ENCODE measurements at regions not wholly inside any gene's neighbourhood (a gene's known extent, or its start where the extent isn't known, plus 50 kb on each side); places are given as distances from the start of the nearest gene placed in this dataset.
"Not testable (repeated sequence)": the region's sequence is repeated elsewhere in the genome, so short reads cannot be mapped to it uniquely, and the experiment has no call there.

- H3K27ac ChIP-seq (ENCODE audit: low read length, poor library complexity, severe bottlenecking), result no peak overlapping the region
- no peak overlapping the region for H2BK5ac ChIP-seq (ENCODE audit: low read depth, low read length, poor library complexity, severe bottlenecking)
- H3K9me3 ChIP-seq (ENCODE audit: control insufficient read depth, low read length), result peaks cover 1% of the 10 kb centered on the region
- H2AFZ ChIP-seq (ENCODE audit: low read depth, low read length), result no peak overlapping the region
- no peak overlapping the region for H3K9ac ChIP-seq (ENCODE audit: low read length)
- no peak overlapping the region for H2AK5ac ChIP-seq (ENCODE audit: low read length, severe bottlenecking)
- H2BK12ac ChIP-seq (ENCODE audit: low read length in 2 of 2), result no peak overlapping the region
- H3K4me1 ChIP-seq (ENCODE audit: control insufficient read depth, insufficient read depth, low read depth, low read length), result peaks cover 4% of the 10 kb centered on the region
- no peak overlapping the region for H2BK120ac ChIP-seq (ENCODE audit: low read depth, low read length)
- H3K18ac ChIP-seq (ENCODE audit: low read depth in 1 of 2, low read length in 2 of 2), result no peak overlapping the region
- 93% methylated on average over 19 of the region's 22 CpGs for WGBS
- H3K36me3 ChIP-seq (ENCODE audit: control insufficient read depth in 1 of 2, insufficient read depth in 2 of 2, low read depth in 1 of 2, low read length in 2 of 2), result no peaks in the 10 kb centered on the region
- H4K8ac ChIP-seq (ENCODE audit: low read length), result no peak overlapping the region
- no peak overlapping the region for H3K4me3 ChIP-seq (ENCODE audit: insufficient read depth in 1 of 2, low read depth in 1 of 2, low read length in 2 of 2)
- H3K14ac ChIP-seq (ENCODE audit: low read length in 2 of 2), result peak overlapping the region in 1 of 2 experiments; percentile 38
- no peak overlapping the region for H3K4me2 ChIP-seq (ENCODE audit: low read length, poor library complexity, severe bottlenecking)
- H3K23ac ChIP-seq (ENCODE audit: low read length in 2 of 2), result no peak overlapping the region
- no peak overlapping the region for H3K4ac ChIP-seq (ENCODE audit: low read depth in 1 of 2, low read length in 2 of 2)
- DNase-seq, result no peak
- H3K27me3 ChIP-seq (ENCODE audit: control insufficient read depth in 1 of 2, insufficient read depth in 1 of 2, low read length in 2 of 2), result peaks cover 15 to 59% of the 10 kb centered on the region in 2 experiments
- H3K79me1 ChIP-seq (replicated peaks; ENCODE audit: low read length, poor library complexity, severe bottlenecking), result no peaks in the 10 kb centered on the region
- H4K91ac ChIP-seq (ENCODE audit: low read length), result no peak overlapping the region
- no peak overlapping the region for H2BK15ac ChIP-seq (ENCODE audit: low read depth, poor library complexity, severe bottlenecking)
These were observed 155.1 kb downstream of the C16orf95 start for GRCh38 chr16:87161822-87162676.

- not testable (repeated sequence) for H2AK5ac ChIP-seq (ENCODE audit: low read length, severe bottlenecking); H2BK12ac ChIP-seq (ENCODE audit: low read length in 2 of 2); H3K14ac ChIP-seq (ENCODE audit: low read length in 2 of 2); H3K9me3 ChIP-seq (ENCODE audit: control insufficient read depth, low read length); DNase-seq; H3K18ac ChIP-seq (ENCODE audit: low read depth in 1 of 2, low read length in 2 of 2); H3K27ac ChIP-seq (ENCODE audit: low read length, poor library complexity, severe bottlenecking); H2BK15ac ChIP-seq (ENCODE audit: low read depth, poor library complexity, severe bottlenecking); H3K79me1 ChIP-seq (replicated peaks; ENCODE audit: low read length, poor library complexity, severe bottlenecking); H2AFZ ChIP-seq (ENCODE audit: low read depth, low read length); H3K4ac ChIP-seq (ENCODE audit: low read depth in 1 of 2, low read length in 2 of 2); H3K23ac ChIP-seq (ENCODE audit: low read length in 2 of 2); H3K4me2 ChIP-seq (ENCODE audit: low read length, poor library complexity, severe bottlenecking); H3K36me3 ChIP-seq (ENCODE audit: control insufficient read depth in 1 of 2, insufficient read depth in 2 of 2, low read depth in 1 of 2, low read length in 2 of 2); H2BK5ac ChIP-seq (ENCODE audit: low read depth, low read length, poor library complexity, severe bottlenecking); H3K4me1 ChIP-seq (ENCODE audit: control insufficient read depth, insufficient read depth, low read depth, low read length); H3K9ac ChIP-seq (ENCODE audit: low read length); H2BK120ac ChIP-seq (ENCODE audit: low read depth, low read length); H4K91ac ChIP-seq (ENCODE audit: low read length); H4K8ac ChIP-seq (ENCODE audit: low read length); H3K4me3 ChIP-seq (ENCODE audit: insufficient read depth in 1 of 2, low read depth in 1 of 2, low read length in 2 of 2)
- H3K27me3 ChIP-seq (ENCODE audit: control insufficient read depth in 1 of 2, insufficient read depth in 1 of 2, low read length in 2 of 2), result peaks cover 15 to 64% of the 10 kb centered on the region in 2 experiments
- WGBS, result 92% methylated on average over 14 of the region's 22 CpGs
These were observed 154.4 kb downstream of the C16orf95 start for GRCh38 chr16:87162799-87163198.

GRCh38 chr16:87163637-87164036 lies 153.6 kb downstream of the C16orf95 start:
- DNase-seq, result no peak
- Histone ChIP-seq H3K4me2 (ENCODE audit: low read length, poor library complexity, severe bottlenecking) (no peak overlapping the region), H3K4me3 (ENCODE audit: insufficient read depth in 1 of 2, low read depth in 1 of 2, low read length in 2 of 2) (no peak overlapping the region), H3K4ac (ENCODE audit: low read depth in 1 of 2, low read length in 2 of 2) (no peak overlapping the region), H3K18ac (ENCODE audit: low read depth in 1 of 2, low read length in 2 of 2) (no peak overlapping the region), H4K91ac (ENCODE audit: low read length) (no peak overlapping the region), H3K23ac (ENCODE audit: low read length in 2 of 2) (no peak overlapping the region), H2BK120ac (ENCODE audit: low read depth, low read length) (no peak overlapping the region), H3K79me1 (replicated peaks; ENCODE audit: low read length, poor library complexity, severe bottlenecking) (no peaks in the 10 kb centered on the region), H3K4me1 (ENCODE audit: control insufficient read depth, insufficient read depth, low read depth, low read length) (peaks cover 4% of the 10 kb centered on the region), H3K27me3 (ENCODE audit: control insufficient read depth in 1 of 2, insufficient read depth in 1 of 2, low read length in 2 of 2) (peaks cover 15 to 62% of the 10 kb centered on the region in 2 experiments), H2AK5ac (ENCODE audit: low read length, severe bottlenecking) (no peak overlapping the region), H3K36me3 (ENCODE audit: control insufficient read depth in 1 of 2, insufficient read depth in 2 of 2, low read depth in 1 of 2, low read length in 2 of 2) (no peaks in the 10 kb centered on the region), H4K8ac (ENCODE audit: low read length) (no peak overlapping the region), H2BK12ac (ENCODE audit: low read length in 2 of 2) (no peak overlapping the region), H3K9ac (ENCODE audit: low read length) (no peak overlapping the region), H2AFZ (ENCODE audit: low read depth, low read length) (no peak overlapping the region), H3K9me3 (ENCODE audit: control insufficient read depth, low read length) (peaks cover 10% of the 10 kb centered on the region), H3K27ac (ENCODE audit: low read length, poor library complexity, severe bottlenecking) (no peak overlapping the region), H2BK15ac (ENCODE audit: low read depth, poor library complexity, severe bottlenecking) (no peak overlapping the region), H3K14ac (ENCODE audit: low read length in 2 of 2) (no peak overlapping the region), H2BK5ac (ENCODE audit: low read depth, low read length, poor library complexity, severe bottlenecking) (no peak overlapping the region)
- 96% methylated on average over 2 of the region's 2 CpGs for WGBS

- Histone ChIP-seq H3K23ac (ENCODE audit: low read length in 2 of 2) (no peak overlapping the region), H3K4me3 (ENCODE audit: insufficient read depth in 1 of 2, low read depth in 1 of 2, low read length in 2 of 2) (no peak overlapping the region), H3K4me2 (ENCODE audit: low read length, poor library complexity, severe bottlenecking) (no peak overlapping the region), H4K91ac (ENCODE audit: low read length) (no peak overlapping the region), H3K27me3 (ENCODE audit: control insufficient read depth in 1 of 2, insufficient read depth in 1 of 2, low read length in 2 of 2) (peaks cover 14 to 58% of the 10 kb centered on the region in 2 experiments), H2BK12ac (ENCODE audit: low read length in 2 of 2) (no peak overlapping the region), H4K8ac (ENCODE audit: low read length) (no peak overlapping the region), H3K9me3 (ENCODE audit: control insufficient read depth, low read length) (peaks cover 10% of the 10 kb centered on the region), H2AK5ac (ENCODE audit: low read length, severe bottlenecking) (no peak overlapping the region), H3K4ac (ENCODE audit: low read depth in 1 of 2, low read length in 2 of 2) (no peak overlapping the region), H3K4me1 (ENCODE audit: control insufficient read depth, insufficient read depth, low read depth, low read length) (peaks cover 4% of the 10 kb centered on the region), H2BK15ac (ENCODE audit: low read depth, poor library complexity, severe bottlenecking) (no peak overlapping the region), H3K79me1 (replicated peaks; ENCODE audit: low read length, poor library complexity, severe bottlenecking) (no peaks in the 10 kb centered on the region), H3K27ac (ENCODE audit: low read length, poor library complexity, severe bottlenecking) (no peak overlapping the region), H2BK120ac (ENCODE audit: low read depth, low read length) (no peak overlapping the region), H3K18ac (ENCODE audit: low read depth in 1 of 2, low read length in 2 of 2) (no peak overlapping the region), H2AFZ (ENCODE audit: low read depth, low read length) (no peak overlapping the region), H3K14ac (ENCODE audit: low read length in 2 of 2) (no peak overlapping the region), H2BK5ac (ENCODE audit: low read depth, low read length, poor library complexity, severe bottlenecking) (no peak overlapping the region), H3K9ac (ENCODE audit: low read length) (no peak overlapping the region), H3K36me3 (ENCODE audit: control insufficient read depth in 1 of 2, insufficient read depth in 2 of 2, low read depth in 1 of 2, low read length in 2 of 2) (no peaks in the 10 kb centered on the region)
- DNase-seq, result no peak
- 93% methylated on average over 4 of the region's 4 CpGs for WGBS
These were observed 152.0 kb downstream of the C16orf95 start for GRCh38 chr16:87165151-87165550.

Measured in mesenchymal stem cell (in vitro differentiated cells and primary cell).